Glomerular visceral epithelial cell (primary cell): ENCODE measurements at regions not wholly inside any gene's neighbourhood (a gene's known extent, or its start where the extent isn't known, plus 50 kb on each side); places are given as distances from the start of the nearest gene placed in this dataset.
"Not testable (repeated sequence)": the region's sequence is repeated elsewhere in the genome, so short reads cannot be mapped to it uniquely, and the experiment has no call there.

Source experiments
- DNase-seq: peaks from one replicate; pipeline ENCODE4 v3.0.0-alpha.2; 2016; ENCODE audit errors: extremely low spot score

DNA sequence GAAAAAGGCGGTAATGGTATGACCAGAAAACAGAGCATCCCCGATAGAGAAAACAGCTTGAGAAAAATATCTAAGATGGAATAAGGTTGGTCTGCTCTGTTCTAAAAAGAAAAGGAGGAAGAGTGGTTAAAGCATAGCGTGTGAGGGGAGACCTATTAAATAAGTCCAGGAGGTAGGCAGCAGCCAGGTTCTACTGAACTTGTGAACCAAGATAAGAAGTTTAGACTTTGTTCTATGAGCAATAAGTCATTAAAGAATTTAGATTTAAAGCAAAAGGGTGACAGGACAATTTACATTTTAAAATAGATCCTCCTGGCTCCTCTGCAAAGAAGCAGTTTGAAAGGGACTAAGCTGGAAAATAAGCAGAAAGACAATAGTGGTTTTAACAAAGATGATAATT lies 81.3 kb upstream of the COX7C start:
- DNase-seq = no peak

GRCh38 chr5:86542532-86542931 lies 75.2 kb upstream of the COX7C start:
- no peak for DNase-seq

- DNase-seq = no peak
Measured at GRCh38 chr5:86546044-86546443, 71.7 kb upstream of the COX7C start.

DNA sequence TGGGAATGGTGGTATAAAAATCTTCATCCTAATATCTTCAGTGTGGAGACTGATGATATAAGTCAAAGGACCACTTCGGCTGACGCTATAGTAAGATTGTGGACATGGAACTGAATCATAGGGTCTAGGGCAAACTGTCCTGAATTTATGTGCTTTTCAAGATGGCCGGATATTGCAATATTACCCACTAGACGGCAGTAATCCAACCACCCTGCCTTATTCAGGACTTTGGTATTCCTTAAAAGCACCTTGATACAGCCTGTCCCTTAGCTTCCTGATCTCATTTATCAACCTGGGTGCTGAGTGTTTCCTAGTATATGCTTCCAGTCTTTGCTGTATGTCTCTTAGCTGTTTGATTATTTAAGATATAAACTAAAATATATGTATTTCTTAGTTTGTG lies 71.2 kb upstream of the COX7C start:
- no peak for DNase-seq

- DNase-seq = no peak
Measured at GRCh38 chr5:86554638-86555037, 63.1 kb upstream of the COX7C start.

DNA sequence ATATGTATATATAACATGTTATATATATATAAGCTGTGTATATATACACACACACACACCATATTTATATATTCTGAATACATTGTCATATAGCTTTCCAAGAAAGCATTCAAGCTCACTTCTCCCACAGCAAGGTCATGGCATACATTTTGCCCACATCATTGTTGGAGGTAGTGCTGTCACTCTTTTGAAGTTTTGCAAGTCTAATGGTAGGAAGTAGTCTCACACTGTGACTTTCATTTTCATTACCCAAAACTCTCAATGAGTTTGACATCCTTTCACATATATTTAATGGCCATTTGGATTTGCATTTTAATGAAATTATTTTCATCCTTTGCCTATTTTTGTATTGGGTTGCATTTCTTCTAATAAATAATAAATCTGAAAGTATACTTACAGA lies 59.8 kb upstream of the COX7C start:
- DNase-seq = no peak

DNA sequence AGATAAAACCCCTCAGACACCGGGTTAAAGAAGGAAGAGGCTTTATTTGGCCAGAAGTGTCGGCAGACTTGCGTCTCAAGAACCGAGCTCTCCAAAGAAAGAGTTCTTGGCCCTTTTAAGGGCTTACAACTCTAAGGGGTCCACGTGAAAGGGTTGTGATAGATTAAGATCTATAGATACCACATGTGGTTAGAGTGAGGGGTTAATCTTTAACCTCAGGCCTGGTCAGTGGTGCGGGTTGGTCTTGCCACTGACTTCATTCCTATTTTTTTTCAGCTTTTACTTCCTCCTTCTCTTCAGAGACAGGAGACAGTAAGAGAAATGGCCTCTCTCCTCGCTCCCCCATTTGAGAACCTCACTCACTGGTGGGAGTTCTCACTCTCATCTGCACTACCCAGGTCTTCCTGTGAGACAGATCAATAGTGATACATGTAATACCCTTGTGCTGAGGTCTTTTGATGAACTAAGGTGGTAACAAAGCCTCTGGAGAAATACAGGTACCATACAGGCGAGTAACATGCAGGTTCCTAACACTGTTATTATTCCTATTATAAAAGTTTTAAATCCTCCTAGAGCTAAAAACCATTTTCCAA lies 52.4 kb upstream of the COX7C start:
- DNase-seq = peak; percentile 77

GRCh38 chr5:86566030-86566429 lies 51.7 kb upstream of the COX7C start:
- not testable (repeated sequence) for DNase-seq
